NB4 (cell line): ENCODE measurements at regions not wholly inside any gene's neighbourhood (a gene's known extent, or its start where the extent isn't known, plus 50 kb on each side); places are given as distances from the start of the nearest gene placed in this dataset.

Source experiments
- CTCF ChIP-seq: IDR thresholded peaks from one replicate; pipeline ENCODE4 v1.5.1; 2012; ENCODE audit warnings: low read depth, low read length
- POLR2A ChIP-seq: IDR thresholded peaks from 2 replicates; pipeline ENCODE4 v1.6.1; 2011; ENCODE audit warnings: mild to moderate bottlenecking; ENCODE audit not compliant: insufficient read length; ENCODE audit errors: extremely low read depth

DNA sequence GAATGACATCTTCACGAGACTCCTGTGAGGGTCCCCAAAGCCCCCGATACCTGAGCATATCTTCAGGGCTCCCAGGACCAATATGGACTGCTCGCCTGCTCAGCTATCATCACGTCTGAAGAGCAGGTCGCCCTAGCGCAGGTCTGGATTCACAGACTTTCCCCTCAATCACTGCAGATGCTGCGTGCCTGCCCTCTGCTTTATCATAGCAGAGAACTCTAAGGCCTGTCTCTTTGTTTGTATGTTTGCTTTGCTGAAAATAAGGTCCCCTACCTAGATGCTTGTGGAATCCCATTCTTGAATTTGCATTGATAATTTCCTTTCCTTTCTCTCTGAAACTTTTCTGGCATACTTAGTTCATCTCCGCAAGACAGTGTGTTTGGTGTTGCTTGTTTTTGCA, 140.3 kb upstream of the NSMCE3 start:
- TF ChIP-seq CTCF (no peak), POLR2A (no peak)
